Inferior parietal cortex (tissue), 1 donor: ENCODE measurements at regions not wholly inside any gene's neighbourhood (a gene's known extent, or its start where the extent isn't known, plus 50 kb on each side); places are given as distances from the start of the nearest gene placed in this dataset.

Experiments used
- DNase-seq: peaks from one replicate; pipeline ENCODE4 v3.0.0-alpha.2; 2016; ENCODE audit errors: extremely low spot score

DNA sequence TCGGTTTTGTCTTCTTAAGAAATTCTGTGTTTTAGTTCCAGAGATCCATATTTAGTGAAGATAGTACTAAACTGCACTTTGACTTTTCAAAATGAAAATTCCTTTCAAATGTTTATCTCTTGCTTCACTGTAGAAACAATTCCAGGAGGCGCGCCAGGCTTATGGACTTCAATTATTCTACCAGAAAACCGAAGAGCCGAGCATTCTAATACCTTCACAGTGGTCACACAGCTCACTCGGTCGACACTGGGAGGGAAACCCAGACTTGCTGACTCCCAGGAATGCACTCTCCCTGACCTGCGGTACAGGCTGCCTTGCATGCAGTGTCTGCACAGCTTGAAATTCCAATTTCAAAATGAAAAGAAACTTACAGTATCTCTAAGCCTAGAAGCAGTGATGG, 119.9 kb upstream of the PIEZO2 start:
- no peak for DNase-seq

DNA sequence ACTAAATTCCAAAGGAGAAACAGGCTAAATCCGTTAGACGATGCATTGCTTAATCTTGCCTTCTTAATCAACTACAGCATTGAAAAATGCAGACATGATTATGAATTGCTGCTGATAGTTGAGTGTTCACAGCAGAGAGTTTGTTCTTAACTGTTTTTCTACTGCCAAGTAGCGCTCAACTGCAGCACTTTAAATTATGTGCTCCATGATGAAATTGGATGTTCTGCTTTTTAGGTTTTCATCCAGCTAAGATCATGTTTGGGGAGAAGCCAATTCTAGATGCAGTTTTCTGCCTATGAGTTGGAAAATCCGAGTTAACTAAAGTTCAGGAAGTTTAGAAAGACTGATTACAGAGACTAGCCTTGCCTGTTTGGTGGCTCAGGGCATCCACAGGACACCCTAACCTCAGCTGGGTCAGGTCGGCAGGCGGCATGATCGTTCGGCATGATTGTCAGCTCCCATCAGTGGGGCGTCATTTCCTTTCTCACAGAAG, 119.4 kb upstream of the PIEZO2 start:
- DNase-seq: peak; percentile 7

DNA sequence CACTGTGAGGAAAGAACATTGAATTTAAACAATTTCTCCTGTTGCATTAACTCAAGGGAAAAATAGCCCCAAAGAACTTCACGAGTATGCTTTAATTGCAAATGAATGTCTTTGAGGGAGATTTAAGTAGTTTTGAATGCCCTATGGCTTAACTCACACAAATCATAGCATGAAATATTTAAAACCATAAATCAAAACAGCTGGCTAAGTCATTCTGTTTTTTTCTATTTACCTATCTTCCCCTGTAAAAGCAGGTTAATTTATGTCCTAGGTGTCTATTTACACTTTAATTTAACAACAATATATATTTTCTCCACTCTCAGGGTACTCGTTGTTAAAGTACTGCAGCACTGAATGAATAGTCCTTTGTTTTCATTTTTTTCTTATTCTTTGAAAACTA, 118.8 kb upstream of the PIEZO2 start:
- no peak for DNase-seq

- no peak for DNase-seq
Observed at GRCh38 chr18:11266781-11267480, 117.6 kb upstream of the PIEZO2 start.

GRCh38 chr18:11261486-11261885, 112.1 kb upstream of the PIEZO2 start:
- no peak for DNase-seq

GRCh38 chr18:11260961-11261461, 111.6 kb upstream of the PIEZO2 start:
- DNase-seq: no peak

- DNase-seq: no peak
Observed at GRCh38 chr18:11259469-11260150, 110.2 kb upstream of the PIEZO2 start.

GRCh38 chr18:11258039-11258610, 108.8 kb upstream of the PIEZO2 start:
- no peak for DNase-seq

GRCh38 chr18:11256251-11256650, 106.9 kb upstream of the PIEZO2 start:
- DNase-seq: no peak

DNA sequence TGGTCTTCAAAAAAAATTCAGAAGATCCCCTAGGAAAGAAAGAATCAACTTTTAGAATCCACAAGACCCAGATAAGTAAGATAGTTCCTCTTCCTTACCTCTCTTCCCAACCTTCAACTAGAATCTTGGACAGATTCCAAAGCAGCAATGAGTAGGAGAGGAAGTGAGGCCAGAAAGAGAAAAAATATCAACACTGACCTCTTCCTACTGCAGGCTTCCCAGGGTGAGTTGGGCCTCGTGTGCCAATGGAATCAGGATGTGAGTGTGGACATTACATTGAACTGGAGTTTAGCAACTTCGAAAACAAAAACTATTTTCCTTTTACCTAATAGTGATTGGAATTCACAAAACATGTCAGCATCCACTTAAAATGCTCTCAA, 102.5 kb upstream of the PIEZO2 start:
- DNase-seq: no peak

DNA sequence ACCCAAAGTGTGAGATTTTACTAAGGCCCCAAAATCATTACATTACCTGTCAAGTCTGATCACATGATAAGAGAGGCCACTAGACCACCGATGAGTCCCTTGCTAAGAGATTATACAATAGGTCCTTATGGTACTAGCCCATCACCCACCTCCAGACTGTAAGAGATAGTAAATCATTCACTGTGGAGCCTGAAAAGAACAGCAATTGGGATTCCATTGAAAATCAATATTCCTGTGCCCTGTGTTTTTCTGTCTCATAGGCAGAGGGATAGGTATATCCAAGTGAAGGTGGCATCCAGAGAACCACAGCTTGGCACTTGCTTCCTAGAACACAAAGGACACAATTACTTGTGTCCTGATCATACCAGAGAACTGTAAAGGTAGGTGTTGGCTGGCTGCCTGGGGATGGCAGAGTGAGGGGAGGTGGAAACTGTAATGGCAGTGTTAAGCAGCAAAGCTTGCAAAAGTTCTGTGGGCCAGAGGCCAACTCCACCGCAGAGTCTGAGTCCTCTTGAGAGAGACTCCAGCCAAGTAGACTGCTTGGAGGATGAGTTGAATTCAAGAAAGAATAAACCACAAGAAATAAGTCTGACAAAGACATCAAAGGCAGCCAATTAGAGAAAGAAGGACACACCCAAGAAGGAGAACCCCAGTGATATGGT, 102.0 kb upstream of the PIEZO2 start:
- no peak for DNase-seq

GRCh38 chr18:11249391-11249790, 100.0 kb upstream of the PIEZO2 start:
- no peak for DNase-seq

DNA sequence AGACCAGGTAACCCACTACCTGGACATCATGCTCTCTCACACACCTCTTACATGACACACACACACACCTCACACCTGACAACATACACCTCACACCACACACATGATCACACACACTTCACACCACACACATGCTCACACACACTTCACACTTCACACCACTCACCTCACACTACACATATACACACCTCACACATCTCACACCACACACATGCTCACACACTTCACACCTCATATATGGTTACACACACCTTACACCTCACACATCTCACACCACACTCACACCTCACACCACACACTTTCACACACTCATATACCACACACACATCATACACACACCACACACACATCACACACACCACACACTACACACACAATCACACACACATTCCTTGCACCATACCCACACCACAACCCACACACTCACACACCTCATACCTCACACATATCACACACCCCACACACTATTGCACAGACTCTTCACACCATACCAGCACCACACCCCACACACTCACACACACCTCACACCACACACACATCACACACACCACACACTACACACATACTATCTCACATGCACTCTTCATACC, 98.1 kb upstream of the PIEZO2 start:
- no peak for DNase-seq

GRCh38 chr18:11246495-11247300, 97.3 kb upstream of the PIEZO2 start:
- no peak for DNase-seq

DNA sequence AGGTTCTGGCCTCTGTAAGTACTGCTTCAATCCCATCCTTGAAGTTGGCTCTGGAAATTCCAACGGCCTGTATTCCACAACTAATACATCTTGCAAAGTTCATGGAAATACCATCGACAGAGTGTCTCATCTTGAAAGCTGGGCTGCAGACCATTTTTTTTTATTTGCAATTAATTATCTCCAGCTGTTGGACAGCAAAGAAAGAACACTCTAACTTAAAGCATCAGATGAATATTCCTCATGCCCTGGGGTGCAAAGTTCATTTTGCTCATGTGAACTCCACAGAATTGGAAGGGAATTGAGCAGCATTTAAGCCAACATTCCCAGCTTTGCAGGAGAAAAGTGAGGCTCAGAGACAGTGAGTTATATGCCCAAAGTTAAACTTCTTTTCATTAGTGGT, 96.5 kb upstream of the PIEZO2 start:
- no peak for DNase-seq

DNA sequence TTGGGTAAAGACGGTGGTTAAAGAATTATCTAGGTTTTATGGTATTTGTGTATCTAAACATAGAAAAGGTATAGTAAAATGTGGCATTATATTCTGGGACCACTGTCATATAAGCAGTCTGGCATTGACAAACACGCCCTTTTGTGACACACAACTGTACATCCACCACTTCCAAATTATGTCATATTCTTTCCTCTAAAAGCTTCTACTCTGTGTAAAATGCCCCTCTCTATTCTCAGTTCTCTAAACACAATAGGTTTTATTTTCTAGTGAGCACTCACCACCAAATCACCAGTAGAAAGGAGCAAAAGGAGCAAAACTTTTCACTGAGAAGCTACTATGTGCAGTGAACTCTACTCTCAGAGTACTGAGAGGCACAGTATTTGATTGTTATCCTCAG, 88.1 kb upstream of the PIEZO2 start:
- DNase-seq: no peak

GRCh38 chr18:11237066-11237465, 87.7 kb upstream of the PIEZO2 start:
- no peak for DNase-seq

DNA sequence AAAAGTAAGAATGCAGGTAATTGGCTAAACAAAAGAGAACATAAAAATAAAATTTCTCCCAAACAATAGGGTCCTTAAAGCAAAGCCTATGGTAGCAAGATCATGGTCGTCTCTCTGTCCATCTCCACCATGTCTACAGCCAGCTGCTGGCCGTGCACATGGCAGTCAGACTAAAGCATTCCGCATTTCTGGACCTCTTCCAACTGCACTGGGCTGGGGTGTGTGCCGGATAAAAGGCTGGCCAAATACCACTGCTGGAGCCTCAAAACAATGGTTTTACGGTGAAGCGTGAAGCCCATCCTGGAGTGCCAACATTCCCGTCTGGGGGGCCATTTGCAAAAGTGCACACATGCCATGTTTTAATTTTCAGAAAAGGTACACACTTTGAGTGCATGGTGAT, 74.8 kb upstream of the PIEZO2 start:
- DNase-seq: no peak

- no peak for DNase-seq
Observed at GRCh38 chr18:11219571-11219970, 70.2 kb upstream of the PIEZO2 start.

- no peak for DNase-seq
Observed at GRCh38 chr18:11215216-11215615, 65.8 kb upstream of the PIEZO2 start.

DNA sequence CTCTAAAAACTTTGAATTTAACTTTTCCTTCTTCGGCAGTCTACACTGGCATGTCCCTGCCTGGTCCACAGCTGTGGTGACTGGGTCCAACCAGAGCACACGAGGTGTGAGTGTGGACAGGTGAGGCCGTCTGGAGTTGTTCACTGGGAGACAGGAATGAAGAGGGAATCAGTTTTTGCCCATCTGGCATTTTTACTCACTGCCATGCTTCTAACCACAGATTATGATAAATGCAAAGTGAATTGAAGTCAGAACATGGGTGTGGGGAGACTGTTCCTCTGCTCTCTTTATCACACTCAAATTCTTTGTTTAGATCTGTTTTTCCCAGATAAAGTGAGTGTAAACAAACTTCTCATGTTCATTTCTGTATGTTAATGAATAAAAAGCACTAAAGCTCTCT, 54.7 kb upstream of the PIEZO2 start:
- DNase-seq: no peak
